Heart left ventricle (tissue), 16 donors: ENCODE measurements at regions not wholly inside any gene's neighbourhood (a gene's known extent, or its start where the extent isn't known, plus 50 kb on each side); places are given as distances from the start of the nearest gene placed in this dataset.

Source experiments
- ATAC-seq, 4 donors: fragments of 200-7000 bp; cut with Tn5 transposase; one replicate each; pipeline ENCODE4 v1.9.1; 2020 to 2022; ENCODE audit warnings: moderate library complexity in 4 of 4, mild to moderate bottlenecking in 3 of 4, moderate number of reproducible peaks in 1 of 4
- DNase-seq, 5 donors: peaks; one replicate each; pipeline ENCODE4 v3.0.0-alpha.2; 2020
- H3K27ac ChIP-seq, 12 donors: fragments of 200-600 bp; sonication (generic) in 4 of 12; one replicate each; pipeline versions ENCODE4 v1.5.0 to v1.8.0; 2016 to 2022; ENCODE audit warnings: mild to moderate bottlenecking in 2 of 12
- H3K27me3 ChIP-seq, 9 donors: fragments of 200-600 bp; sonication (generic) in 2 of 9; one replicate each; pipeline versions ENCODE4 v1.5.1 to v1.8.0; 2016 to 2022; ENCODE audit warnings: mild to moderate bottlenecking in 3 of 9
- H3K36me3 ChIP-seq, 9 donors: fragments of 200-600 bp; sonication (generic) in 2 of 9; one replicate each; pipeline versions ENCODE4 v1.5.0 to v1.8.0; 2018 to 2022; ENCODE audit warnings: mild to moderate bottlenecking in 2 of 9
- H3K4me1 ChIP-seq, 12 donors: fragments of 200-600 bp; sonication (generic) in 4 of 12; one replicate each; pipeline versions ENCODE4 v1.5.0 to v1.8.0; 2016 to 2022; ENCODE audit warnings: mild to moderate bottlenecking in 3 of 12
- H3K4me3 ChIP-seq, 12 donors: fragments of 200-600 bp; sonication (generic) in 4 of 12; one replicate each; pipeline versions ENCODE4 v1.5.0 to v1.8.0; 2017 to 2022; ENCODE audit warnings: mild to moderate bottlenecking in 9 of 12, moderate library complexity in 4 of 12
- H3K9me3 ChIP-seq, 12 donors: fragments of 200-600 bp; sonication (generic) in 4 of 12; one replicate each; pipeline versions ENCODE4 v1.5.0 to v1.8.0; 2016 to 2022; ENCODE audit warnings: mild to moderate bottlenecking in 1 of 12
- CTCF ChIP-seq, 12 donors: fragments of 200-600 bp; sonication (generic) in 4 of 12; IDR thresholded peaks; one replicate each; pipeline versions ENCODE4 v1.5.0 to v1.8.0; 2018 to 2022; ENCODE audit warnings: antibody characterized with exemption in 12 of 12, mild to moderate bottlenecking in 5 of 12
- POLR2A ChIP-seq, 2 donors: fragments of 450-650 bp; IDR thresholded peaks; one replicate each; pipeline ENCODE4 v1.6.1; 2017; ENCODE audit warnings: antibody characterized with exemption in 2 of 2, mild to moderate bottlenecking in 2 of 2, moderate library complexity in 2 of 2
- WGBS, 4 donors: extraction: QIAGEN DNeasy Blood & Tissue Kit in 2 of 4; methylation state at CpG; one replicate each; pipeline versions ENCODE4 v1.1.5 to v1.1.7; 2013 to 2018; 5-methylcytosine and 5-hydroxymethylcytosine counted together
- intact Hi-C, 10 donors: fragments of 100-400 bp; cut with DNase I; formaldehyde crosslinking; loops; one replicate each; pipeline versions ENCODE4 v1.11.1 to v1.14.2; 2022
- donor health status: ischemic (EF 13 %, LVEDD 7.1; RV severe dilation, severe dysfunction).
- donor health status: healthy with polysubstance abuse.
- donor health status: DM: no; HTN: yes; CAD: no.
- donor health status: DM: no; HTN: no; CAD: no.
- donor health status: ischemic (EF 25% LVEDD 6.9; RV normal size, moderate dysfunction).
- donor health status: ischemic (EF 25% LVEDD 5.7; RV mildly dilated, moderate dysfunction).
- donor health status: healthy.
- donor health status: DM: yes; HTN: yes; CAD: no.
- donor health status: ischemic (EF 35%, LVEDD 5.7; RV mildly dilated, moderate dysfunction).
- donor health status: nonischemic (EF 11% LVEDD 7.7; RV severe dilation, severe dysfunction).
- donor health status: DM: yes; HTN: yes; CAD: no.
- donor health status: PGD.
- donor health status: ischemic (EF 29% LVEDD 5.4; RV normal size, mild dysfunction).
- donor health status: nonischemic (EF 23%, LVEDD 6.1; RV moderate dilation, normal function).

GRCh38 chr2:6326958-6327357 is 538.7 kb downstream of the CMPK2 start:
- intact Hi-C loops, result no loop called here
- no peaks in the 10 kb centered on the region for H3K27me3 ChIP-seq
- H3K4me1 ChIP-seq, result no peaks in the 10 kb centered on the region
- TF ChIP-seq CTCF (IDR thresholded peaks at IDR 0.05) (no peak), POLR2A (IDR thresholded peaks at IDR 0.05) (no peak)
- H3K36me3 ChIP-seq, result no peaks in the 10 kb centered on the region
- H3K4me3 ChIP-seq, result no peak overlapping the region
- 89 to 93% (median 92%) methylated on average over 3 of the region's 3 CpGs for whole genome bisulfite sequencing, 4 donors
- H3K27ac ChIP-seq, result no peak overlapping the region
- DNase-seq, result no peak
- peaks cover 0 to 32% (median 2%) of the 10 kb centered on the region in 12 donors for H3K9me3 ChIP-seq
- no peak for ATAC-seq

- WGBS, 4 donors, result 88 to 91% (median 90%) methylated on average over 5 of the region's 5 CpGs
- Histone ChIP-seq H3K4me1 (no peaks in the 10 kb centered on the region), H3K36me3 (no peaks in the 10 kb centered on the region), H3K4me3 (no peak overlapping the region), H3K27ac (no peak overlapping the region), H3K27me3 (no peaks in the 10 kb centered on the region), H3K9me3 (no peaks in the 10 kb centered on the region)
- intact Hi-C loops, result no loop called here
- ATAC-seq (no peak), DNase-seq (no peak)
- no peak for TF ChIP-seq CTCF (IDR thresholded peaks at IDR 0.05)
- no peak for TF ChIP-seq POLR2A (IDR thresholded peaks at IDR 0.05)
These were observed 528.8 kb downstream of the CMPK2 start for GRCh38 chr2:6336752-6337471.

- WGBS, 4 donors, result 73 to 80% (median 76%) methylated on average over 8 of the region's 8 CpGs
- DNase-seq, result no peak
- no peaks in the 10 kb centered on the region for H3K4me1 ChIP-seq
- no peaks in the 10 kb centered on the region for H3K27me3 ChIP-seq
- H3K4me3 ChIP-seq, result no peak overlapping the region
- TF ChIP-seq POLR2A (IDR thresholded peaks at IDR 0.05) (no peak), CTCF (IDR thresholded peaks at IDR 0.05) (no peak)
- H3K9me3 ChIP-seq, result no peaks in the 10 kb centered on the region
- no peak overlapping the region for H3K27ac ChIP-seq
- no peak for ATAC-seq
- H3K36me3 ChIP-seq, result no peaks in the 10 kb centered on the region
- intact Hi-C loops, result no loop called here
These were observed 528.3 kb downstream of the CMPK2 start for GRCh38 chr2:6337472-6337820.

- Histone ChIP-seq H3K4me1 (no peaks in the 10 kb centered on the region), H3K27ac (no peak overlapping the region), H3K4me3 (no peak overlapping the region), H3K9me3 (no peaks in the 10 kb centered on the region), H3K27me3 (no peaks in the 10 kb centered on the region), H3K36me3 (no peaks in the 10 kb centered on the region)
- WGBS, 4 donors, result 84 to 94% (median 89%) methylated on average over 3 of the region's 3 CpGs
- intact Hi-C loops, result no loop called here
- no peak for DNase-seq
- no peak for ATAC-seq
- TF ChIP-seq POLR2A (IDR thresholded peaks at IDR 0.05) (no peak), CTCF (IDR thresholded peaks at IDR 0.05) (no peak)
These were observed 524.0 kb downstream of the CMPK2 start for GRCh38 chr2:6341588-6342129.
